Suppressor macrophage treated with lipopolysaccharide for 4 hours (primary cell): ENCODE measurements at regions not wholly inside any gene's neighbourhood (a gene's known extent, or its start where the extent isn't known, plus 50 kb on each side); places are given as distances from the start of the nearest gene placed in this dataset.
A peak's percentile ranks its signal among the peaks of the same experiment; 100 is the strongest.

Source experiments
- DNase-seq: peaks from one replicate; pipeline ENCODE4 v3.0.0-alpha.2; 2020

GRCh38 chr9:99327667-99328066, 105.6 kb downstream of the SEC61B start:
- no peak for DNase-seq

DNA sequence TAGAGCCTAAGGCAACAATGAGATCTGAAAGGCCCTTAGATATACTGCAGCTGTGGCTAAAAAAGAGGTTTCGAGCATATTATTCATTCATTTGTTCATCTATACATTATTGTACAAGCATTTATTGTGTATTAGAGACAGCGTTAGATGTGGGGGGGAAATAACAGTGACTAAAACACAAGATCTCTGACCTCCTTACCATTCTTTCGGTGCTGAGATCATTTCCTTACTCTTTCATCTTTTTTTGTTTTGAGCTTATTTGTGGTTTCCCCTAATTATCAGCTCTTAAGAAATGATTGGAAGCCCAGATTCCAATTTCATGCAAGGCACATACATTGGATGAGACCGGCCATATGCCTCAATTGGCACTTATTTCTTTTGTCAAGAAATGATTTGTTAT, 113.2 kb downstream of the SEC61B start:
- no peak for DNase-seq

DNA sequence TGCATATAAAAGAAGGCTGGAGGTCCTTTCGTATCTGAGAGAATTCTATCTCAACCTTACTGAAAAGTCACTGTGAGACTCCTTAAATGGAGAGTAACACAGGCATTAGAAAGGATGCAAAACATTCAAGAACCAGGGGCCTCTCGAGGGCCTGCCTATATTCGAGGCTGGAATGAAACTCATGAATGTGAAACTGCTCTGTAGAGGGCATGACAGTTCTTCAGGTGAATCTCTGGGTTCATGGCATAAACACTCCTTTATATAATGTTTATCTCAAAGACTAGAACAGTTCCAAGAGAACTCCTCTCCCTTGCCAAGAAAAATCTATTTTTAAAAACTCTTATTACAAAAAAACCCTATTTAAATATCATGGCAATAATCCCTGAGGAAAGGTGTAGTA, 113.9 kb downstream of the SEC61B start:
- no peak for DNase-seq

- no peak for DNase-seq
Observed at GRCh38 chr9:99336531-99336930, 114.4 kb downstream of the SEC61B start.

DNA sequence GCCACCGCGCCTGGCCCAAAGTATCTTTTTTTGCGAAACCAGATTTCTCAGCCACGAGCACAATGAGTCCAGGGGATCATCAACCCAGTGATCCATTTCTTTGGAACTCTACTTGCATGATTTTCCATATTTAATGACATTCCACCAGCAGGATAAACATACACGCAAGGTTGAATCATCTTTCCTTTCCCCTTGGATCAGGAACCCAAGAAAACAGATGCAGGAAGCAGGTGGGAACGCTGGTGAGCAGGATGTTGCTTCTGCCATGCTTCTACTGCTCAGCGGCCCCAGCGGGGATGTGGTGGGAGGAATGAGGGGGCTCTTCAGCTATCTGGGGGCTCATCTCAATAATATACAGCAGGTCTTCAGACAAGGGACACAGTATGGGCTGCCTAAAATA, 118.2 kb downstream of the SEC61B start:
- no peak for DNase-seq

- DNase-seq: no peak
Observed at GRCh38 chr9:99341686-99342085, 119.6 kb downstream of the SEC61B start.

GRCh38 chr9:99345451-99345850, 123.4 kb downstream of the SEC61B start:
- no peak for DNase-seq

- DNase-seq: no peak
Observed at GRCh38 chr9:99345942-99346341, 123.9 kb downstream of the SEC61B start.

DNA sequence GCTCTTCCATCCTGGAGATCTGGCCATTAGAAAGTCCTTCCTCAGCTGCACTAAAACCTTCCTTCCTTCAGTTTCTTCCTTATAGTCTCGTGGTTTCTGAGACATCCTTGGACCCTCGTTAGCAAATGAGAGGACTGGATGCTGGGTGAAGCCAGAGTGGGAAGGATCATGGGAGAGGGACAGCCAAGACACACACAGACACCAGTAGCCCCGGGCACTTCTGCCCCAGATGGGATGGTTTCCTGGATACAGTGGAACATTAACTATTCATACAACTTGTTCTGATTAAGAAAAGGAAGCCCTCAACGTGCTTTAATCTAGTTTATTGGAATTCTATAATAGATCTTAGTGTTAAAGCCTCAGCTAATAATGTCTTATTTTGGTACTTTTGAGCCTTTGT, 125.5 kb downstream of the SEC61B start:
- no peak for DNase-seq

DNA sequence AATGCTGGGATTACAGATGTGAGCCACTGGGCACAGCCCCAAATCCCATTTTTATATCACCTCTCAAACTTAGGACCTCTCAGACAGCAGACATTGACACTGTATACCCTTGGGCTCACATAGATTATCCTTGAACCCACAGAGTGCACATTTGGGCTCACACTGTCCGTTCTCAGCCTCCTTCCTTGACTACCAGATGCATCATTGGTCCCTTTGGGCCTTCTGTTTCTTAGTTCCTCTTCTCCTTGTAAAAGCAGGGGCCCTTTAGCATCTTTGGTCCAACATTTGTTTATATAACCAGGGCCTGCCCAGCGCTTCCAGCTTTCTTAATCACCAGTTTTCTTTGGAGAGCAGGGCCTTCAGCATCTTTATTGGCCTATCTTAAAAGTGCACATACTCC, 126.2 kb downstream of the SEC61B start:
- no peak for DNase-seq

GRCh38 chr9:99349870-99350269, 127.8 kb downstream of the SEC61B start:
- no peak for DNase-seq

DNA sequence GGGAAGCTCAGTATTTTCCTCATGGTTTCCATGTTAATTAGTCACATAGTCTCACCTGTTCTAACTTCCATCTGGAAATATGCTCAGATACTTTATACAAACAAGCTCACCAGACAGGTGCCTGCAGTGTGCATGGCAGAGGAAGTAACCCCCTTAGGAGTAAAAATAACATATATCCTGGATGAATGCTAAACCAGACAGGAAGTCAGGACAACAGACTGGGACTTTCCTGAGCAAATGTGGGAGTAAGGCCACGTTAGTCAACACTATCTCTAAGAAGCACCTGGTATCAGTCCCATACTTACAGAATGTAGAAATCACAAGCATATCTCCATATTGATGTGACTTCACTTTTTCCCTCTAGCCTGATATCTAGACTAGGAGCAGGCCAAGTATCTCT, 128.4 kb downstream of the SEC61B start:
- DNase-seq: no peak

DNA sequence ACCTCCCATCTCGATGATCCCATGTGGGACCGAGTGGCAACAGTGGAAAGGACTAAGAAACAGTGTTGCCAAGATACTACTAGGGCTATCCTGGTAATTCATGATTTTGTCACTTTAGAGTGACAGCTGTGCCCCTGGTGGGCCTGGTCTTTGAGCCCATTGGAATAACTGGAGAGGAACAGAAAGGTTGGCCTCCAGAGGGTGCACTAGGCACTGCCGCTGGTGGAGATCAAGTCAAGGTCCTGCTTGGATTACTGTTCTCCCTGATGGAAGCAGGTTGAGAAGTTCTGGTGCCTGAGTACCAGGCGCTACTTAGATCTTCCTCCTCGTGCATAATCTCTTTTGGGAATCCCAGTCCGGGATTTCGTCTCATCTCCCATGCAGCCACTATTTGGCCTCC, 129.6 kb downstream of the SEC61B start:
- no peak for DNase-seq

GRCh38 chr9:99352826-99353225, 130.7 kb downstream of the SEC61B start:
- DNase-seq: no peak

DNA sequence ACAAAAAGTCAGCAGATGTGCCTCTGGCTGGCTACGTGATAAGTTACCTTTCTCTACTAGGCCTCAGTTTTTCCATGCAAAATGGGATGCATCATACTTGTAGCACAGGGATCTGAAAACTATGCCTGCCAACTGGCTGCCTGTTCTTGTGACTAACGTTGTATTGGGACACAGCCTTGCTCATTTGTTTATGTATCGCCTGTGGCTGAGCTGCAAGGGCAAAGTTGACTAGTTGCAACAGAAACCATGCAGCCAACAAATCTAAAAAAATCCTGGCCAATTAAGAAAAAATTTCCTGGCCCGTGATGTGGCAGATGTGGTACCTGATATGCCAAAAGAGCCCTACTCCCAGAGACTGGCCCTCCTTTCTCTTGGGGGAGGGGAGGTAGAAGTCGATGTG, 131.3 kb downstream of the SEC61B start:
- peak; percentile 61 for DNase-seq

- DNase-seq: peak; percentile 32
Observed at GRCh38 chr9:99354104-99354503, 132.0 kb downstream of the SEC61B start.

- DNase-seq: peak; percentile 89
Observed at GRCh38 chr9:99356512-99356971, 134.5 kb downstream of the SEC61B start.

DNA sequence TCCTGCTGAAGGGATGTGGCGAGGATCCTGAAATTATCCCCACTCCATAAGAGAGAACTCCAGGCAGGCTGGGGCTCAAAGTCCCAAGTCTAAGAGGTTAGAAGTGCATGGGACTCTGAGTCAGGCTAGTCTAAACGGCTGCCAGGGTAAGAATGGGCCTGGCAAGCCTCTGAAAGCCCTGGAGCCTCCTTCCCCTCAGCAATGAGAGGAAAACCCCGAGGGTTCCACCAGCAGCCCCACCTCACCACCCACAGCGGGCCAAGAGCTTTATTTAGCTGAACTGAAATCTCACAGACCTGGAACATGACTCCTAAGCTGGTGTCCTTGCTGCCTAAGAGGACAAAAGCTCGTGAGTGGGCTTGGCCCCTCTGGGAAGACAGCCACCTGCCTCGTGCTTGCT, 135.5 kb downstream of the SEC61B start:
- DNase-seq: peak; percentile 75

GRCh38 chr9:99358668-99359067, 136.6 kb downstream of the SEC61B start:
- no peak for DNase-seq

DNA sequence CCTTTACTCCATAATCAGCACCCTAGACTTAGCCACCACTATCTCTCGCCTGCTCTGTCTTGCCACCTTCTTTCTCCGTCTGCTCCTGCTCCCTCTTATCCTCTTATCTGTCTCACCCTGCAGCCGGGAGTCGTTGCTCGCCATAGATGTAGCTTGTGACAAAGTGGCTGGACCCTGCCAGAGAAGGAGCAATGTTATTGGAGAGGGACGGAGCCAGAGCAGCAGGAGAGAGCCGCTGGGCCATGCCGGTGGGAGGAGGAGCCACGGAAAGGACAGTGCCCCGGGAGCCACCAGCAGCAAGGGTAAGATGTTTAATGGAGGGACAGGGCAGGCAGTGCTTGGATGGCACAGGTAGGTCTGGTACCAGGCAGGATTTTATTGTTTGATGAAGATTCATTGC, 137.3 kb downstream of the SEC61B start:
- no peak for DNase-seq

DNA sequence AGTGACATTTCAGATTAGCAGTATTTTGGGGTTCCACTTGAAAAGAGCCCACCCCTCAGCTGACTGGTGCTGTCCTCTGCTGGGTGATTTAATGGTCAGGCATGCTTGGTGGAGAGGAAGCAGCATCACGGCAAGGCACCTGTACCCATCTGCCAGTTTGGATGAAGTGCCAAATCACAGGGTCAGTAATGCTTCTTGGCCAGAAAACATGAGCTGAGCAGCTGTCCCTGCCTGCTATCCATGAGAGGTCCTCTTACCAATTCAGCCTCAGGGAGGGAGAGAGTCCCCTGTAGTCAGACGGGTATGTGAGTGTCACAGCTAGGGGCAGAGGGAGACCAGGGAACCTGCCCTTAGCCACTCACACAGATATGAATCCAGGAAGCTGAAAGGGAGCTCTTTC, 137.9 kb downstream of the SEC61B start:
- DNase-seq: no peak

DNA sequence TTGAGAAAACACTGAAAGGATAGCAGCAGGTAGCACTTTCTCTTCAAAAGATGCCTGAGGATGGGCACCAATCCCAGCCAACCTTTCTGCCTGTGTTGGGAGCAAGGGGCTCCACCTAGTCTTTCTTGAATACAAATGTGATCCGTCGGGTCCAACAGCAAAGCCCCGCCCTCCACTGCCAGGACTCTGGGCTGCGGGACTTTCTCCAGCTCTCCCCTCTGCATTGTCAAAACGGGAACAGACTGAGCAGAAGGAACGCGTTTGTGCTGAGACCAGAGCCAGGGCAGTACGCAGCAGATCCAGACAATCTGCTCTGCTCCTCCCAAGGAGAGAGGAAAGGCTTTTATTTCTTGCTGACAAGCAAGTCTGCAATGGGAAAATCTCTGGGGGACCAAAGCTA, 139.7 kb downstream of the SEC61B start:
- DNase-seq: peak; percentile 49

- no peak for DNase-seq
Observed at GRCh38 chr9:99362321-99362720, 140.2 kb downstream of the SEC61B start.

DNA sequence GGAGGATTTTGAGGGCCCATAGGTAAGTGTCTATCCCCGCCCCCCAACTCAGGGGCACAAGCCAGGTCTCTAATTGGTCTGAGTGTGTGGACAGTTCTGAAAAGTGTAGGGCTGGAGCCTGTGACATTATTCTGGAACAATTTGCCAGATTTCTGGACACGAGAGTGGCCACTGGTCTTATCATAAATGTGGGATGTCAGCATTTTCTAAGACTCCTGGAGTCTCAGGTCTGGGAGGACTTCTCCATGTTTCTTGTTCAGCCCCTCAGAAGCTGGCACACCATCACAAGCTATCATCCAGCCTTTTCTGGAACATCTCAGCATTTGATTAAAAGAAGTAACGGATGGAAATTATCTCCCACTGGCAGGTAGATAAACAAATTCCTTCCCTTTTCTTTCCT, 141.4 kb downstream of the SEC61B start:
- DNase-seq: no peak

DNA sequence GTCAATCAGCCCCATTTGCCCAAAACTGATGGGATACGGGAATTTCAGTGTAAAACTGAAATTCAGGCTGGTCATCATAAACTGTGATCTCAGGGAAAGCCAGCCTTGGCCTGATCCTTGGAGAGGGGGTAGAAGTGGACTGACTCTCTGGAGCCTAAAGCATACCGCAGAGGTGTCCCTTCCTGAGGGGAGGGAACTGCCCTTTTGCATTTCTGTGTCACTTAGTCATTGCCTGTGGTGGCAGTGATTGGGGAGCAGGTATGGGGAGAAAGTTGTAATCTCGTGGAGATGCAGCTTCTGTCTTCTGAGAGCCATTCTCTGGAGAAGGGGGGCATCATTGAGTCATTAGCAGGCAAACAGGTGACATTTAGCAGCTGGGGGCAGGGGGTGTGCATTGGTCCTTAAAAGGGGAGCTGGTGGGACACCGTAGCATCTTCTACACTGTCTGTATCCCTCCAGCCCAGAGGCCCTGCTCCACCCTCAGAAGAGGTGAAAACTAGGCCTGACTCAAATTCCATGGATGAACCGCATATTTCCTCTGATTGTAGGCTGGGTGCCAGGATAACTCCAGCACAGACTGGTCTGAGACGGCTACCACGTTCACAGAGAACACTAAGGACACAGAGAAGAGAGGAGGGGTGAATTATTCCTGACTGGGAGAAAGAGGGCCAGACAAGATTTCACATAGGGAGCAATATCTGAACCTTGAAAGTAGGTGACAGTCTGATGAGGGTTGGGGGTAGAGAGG, 143.3 kb downstream of the SEC61B start:
- no peak for DNase-seq
